H1 (cell line): ENCODE measurements at regions not wholly inside any gene's neighbourhood (a gene's known extent, or its start where the extent isn't known, plus 50 kb on each side); places are given as distances from the start of the nearest gene placed in this dataset.

Source experiments
- CTCF ChIA-PET: fragments of 300-600 bp; sonication (Branson Sonifier 250); formaldehyde crosslinking; loops from one replicate; lab custom pipeline; 2021; ENCODE audit not compliant: partially characterized antibody; lab: Charles Lee
- POLR2A ChIA-PET: fragments of 300-600 bp; sonication (Branson Sonifier 250); formaldehyde crosslinking; loops from one replicate; lab custom pipeline; 2021; ENCODE audit warnings: inconsistent platforms; ENCODE audit not compliant: partially characterized antibody; lab: Charles Lee
- DNase-seq, 2 experiments: peaks; one replicate each; pipeline versions ENCODE4 v3.0.0 to v3.0.0-alpha.2; 2010 to 2022; ENCODE audit warnings: low spot score in 2 of 2, low read depth in 1 of 2, mixed read lengths in 1 of 2
- FAIRE-seq: peaks from 2 replicates; lab custom pipeline; 2011; peaks lifted over from hg19 to GRCh38; lab: Jason Lieb, UNC
- H2AFZ ChIP-seq: 2 replicates; pipeline ENCODE4 v1.8.1; 2012; ENCODE audit warnings: low read length, inconsistent platforms
- H2AK5ac ChIP-seq: 2 replicates; pipeline ENCODE4 v1.6.1; 2013; ENCODE audit warnings: low read depth, low read length
- H2BK120ac ChIP-seq: replicated peaks from 2 replicates; pipeline ENCODE3; 2013; ENCODE audit warnings: low read depth, low read length, inconsistent platforms
- H2BK12ac ChIP-seq: 2 replicates; pipeline ENCODE4 v1.6.1; 2013; ENCODE audit warnings: low read depth, low read length
- H2BK15ac ChIP-seq: 2 replicates; pipeline ENCODE4 v1.6.1; 2013; ENCODE audit warnings: low read length
- H2BK20ac ChIP-seq: 2 replicates; pipeline ENCODE4 v1.6.1; 2013; ENCODE audit warnings: low read length
- H2BK5ac ChIP-seq: 2 replicates; pipeline ENCODE4 v1.6.1; 2013; ENCODE audit warnings: low read depth, low read length
- H3K14ac ChIP-seq: 2 replicates; pipeline ENCODE4 v1.6.1; 2013; ENCODE audit warnings: inconsistent platforms; ENCODE audit not compliant: insufficient read length
- H3K18ac ChIP-seq: 2 replicates; pipeline ENCODE4 v1.6.1; 2013; ENCODE audit warnings: low read length; ENCODE audit errors: extremely low read depth
- H3K23ac ChIP-seq: 2 replicates; pipeline ENCODE4 v1.6.1; 2013; ENCODE audit warnings: inconsistent platforms; ENCODE audit not compliant: insufficient read length
- H3K23me2 ChIP-seq: 2 replicates; pipeline ENCODE4 v1.6.1; 2013; ENCODE audit warnings: low read depth, low read length
- H3K27ac ChIP-seq: 2 replicates; pipeline ENCODE4 v1.6.1; 2011; ENCODE audit warnings: low read depth, low read length, inconsistent platforms
- H3K27me3 ChIP-seq, 4 experiments: replicated peaks in 1 of 4; 1 replicate in 1 of 4; 2 replicates in 3 of 4; pipeline versions ENCODE4 v1.6.1 to v1.8.1; 2011 to 2013; ENCODE audit warnings: low read length in 3 of 4, mild to moderate bottlenecking in 3 of 4, inconsistent platforms in 2 of 4, mixed read lengths in 2 of 4, moderate library complexity in 1 of 4; ENCODE audit not compliant: control insufficient read depth in 3 of 4, insufficient read depth in 3 of 4; ENCODE audit errors: extremely low read depth in 1 of 4
- H3K36me3 ChIP-seq, 4 experiments: 2 replicates each; pipeline versions ENCODE4 v1.6.1 to v1.8.1; 2011 to 2013; ENCODE audit warnings: mild to moderate bottlenecking in 4 of 4, low read length in 3 of 4, moderate library complexity in 2 of 4, control low read depth in 1 of 4, inconsistent platforms in 1 of 4; ENCODE audit not compliant: insufficient read depth in 4 of 4, control insufficient read depth in 2 of 4
- H3K4ac ChIP-seq: replicated peaks from 2 replicates; pipeline ENCODE3; 2013; ENCODE audit warnings: low read length, low read depth, mixed read lengths, inconsistent platforms; ENCODE audit not compliant: insufficient read length
- H3K4me1 ChIP-seq, 4 experiments: replicated peaks in 1 of 4; 1 replicate in 1 of 4; 2 replicates in 3 of 4; pipeline versions ENCODE4 v1.6.1 to v1.8.1; 2011 to 2013; ENCODE audit warnings: low read length in 3 of 4, inconsistent platforms in 2 of 4, mixed read lengths in 1 of 4; ENCODE audit not compliant: insufficient read depth in 4 of 4, control insufficient read depth in 3 of 4
- H3K4me2 ChIP-seq, 2 experiments: 2 replicates each; pipeline versions ENCODE4 v1.6.1 to v1.8.1; 2011 to 2013; ENCODE audit warnings: low read depth in 2 of 2, low read length in 2 of 2, control low read depth in 1 of 2, inconsistent platforms in 1 of 2, mild to moderate bottlenecking in 1 of 2; ENCODE audit not compliant: insufficient read depth in 1 of 2
- H3K4me3 ChIP-seq, 4 experiments: fragments of 200-600, 300-600 bp in 1 of 4; sonication (generic), shearing (Covaris generic), sonication (Bioruptor Twin) in 1 of 4; 2 replicates each; pipeline versions ENCODE4 v1.5.1 to v1.8.1; 2011 to 2016; ENCODE audit warnings: low read length in 4 of 4, low read depth in 3 of 4, control low read depth in 2 of 4, inconsistent platforms in 2 of 4, mild to moderate bottlenecking in 2 of 4, mixed read lengths in 1 of 4, moderate library complexity in 1 of 4; ENCODE audit not compliant: insufficient read depth in 2 of 4; ENCODE audit errors: extremely low read depth in 1 of 4
- H3K56ac ChIP-seq: replicated peaks from 2 replicates; pipeline ENCODE3; 2013; ENCODE audit warnings: low read depth, mild to moderate bottlenecking, mixed read lengths, low read length, inconsistent platforms; ENCODE audit not compliant: insufficient read length
- H3K79me1 ChIP-seq: 2 replicates; pipeline ENCODE4 v1.6.1; 2013; ENCODE audit warnings: low read depth, low read length, control low read depth
- H3K79me2 ChIP-seq, 2 experiments: 2 replicates each; pipeline versions ENCODE4 v1.6.1 to v1.8.1; 2012 to 2013; ENCODE audit warnings: low read length in 2 of 2, mild to moderate bottlenecking in 2 of 2, inconsistent platforms in 1 of 2; ENCODE audit not compliant: insufficient read depth in 2 of 2, control insufficient read depth in 1 of 2
- H3K9ac ChIP-seq, 4 experiments: replicated peaks in 1 of 4; 1 replicate in 1 of 4; 2 replicates in 3 of 4; pipeline versions ENCODE4 v1.6.1 to v1.8.1; 2011 to 2013; ENCODE audit warnings: low read depth in 3 of 4, low read length in 3 of 4, control low read depth in 2 of 4, mild to moderate bottlenecking in 2 of 4, moderate library complexity in 2 of 4, inconsistent platforms in 1 of 4; ENCODE audit errors: extremely low read depth in 1 of 4
- H3K9me3 ChIP-seq, 2 experiments: 2 replicates each; pipeline versions ENCODE4 v1.6.1 to v1.8.1; 2012 to 2013; ENCODE audit warnings: mild to moderate bottlenecking in 2 of 2, moderate library complexity in 2 of 2, control low read depth in 1 of 2, inconsistent platforms in 1 of 2, low read depth in 1 of 2, low read length in 1 of 2, mixed read lengths in 1 of 2; ENCODE audit not compliant: insufficient read depth in 2 of 2
- H4K20me1 ChIP-seq, 2 experiments: replicated peaks in 1 of 2; 2 replicates each; pipeline versions ENCODE3 to v1.8.1; 2011 to 2013; ENCODE audit warnings: inconsistent platforms in 2 of 2, low read length in 2 of 2, mild to moderate bottlenecking in 1 of 2; ENCODE audit not compliant: insufficient read depth in 2 of 2, control insufficient read depth in 1 of 2
- H4K5ac ChIP-seq: 2 replicates; pipeline ENCODE4 v1.6.1; 2013; ENCODE audit warnings: low read length, low read depth, mixed read lengths, inconsistent platforms; ENCODE audit not compliant: insufficient read length
- H4K8ac ChIP-seq: 2 replicates; pipeline ENCODE4 v1.8.0; 2013; ENCODE audit warnings: mild to moderate bottlenecking, moderate library complexity, low read length, inconsistent platforms; ENCODE audit not compliant: insufficient read depth; ENCODE audit errors: extremely low read depth
- H4K91ac ChIP-seq: replicated peaks from 2 replicates; pipeline ENCODE3; 2013; ENCODE audit warnings: low read length, mixed read lengths, inconsistent platforms; ENCODE audit not compliant: insufficient read length
- ASH2L ChIP-seq: fragments of 200-600, 300-600 bp; sonication (generic); IDR thresholded peaks from one replicate; pipeline ENCODE4 v1.7.1; 2017; ENCODE audit warnings: low read length
- CBX5 ChIP-seq: fragments of 300-800, 300-1000 bp; sonication (generic); IDR thresholded peaks from 2 replicates; pipeline ENCODE4 v1.7.1; 2016; ENCODE audit warnings: antibody characterized with exemption, low read length, low read depth
- CTCF ChIP-seq, 3 experiments: IDR thresholded peaks; 1 replicate in 2 of 3; 2 replicates in 1 of 3; pipeline versions ENCODE4 v1.5.1 to v1.6.1; 2011; ENCODE audit warnings: low read length in 3 of 3, mild to moderate bottlenecking in 3 of 3, inconsistent platforms in 2 of 3, low read depth in 1 of 3, moderate library complexity in 1 of 3; ENCODE audit not compliant: insufficient read depth in 1 of 3; ENCODE audit errors: control extremely low read depth in 1 of 3
- JUN ChIP-seq: IDR thresholded peaks from 2 replicates; pipeline ENCODE4 v1.6.1; 2011; ENCODE audit warnings: low read depth, mild to moderate bottlenecking, improper control_type of control experiment, low read length
- SP2 ChIP-seq: IDR thresholded peaks from 2 replicates; pipeline ENCODE4 v1.6.1; 2012; ENCODE audit warnings: mild to moderate bottlenecking, low read length, inconsistent platforms
- USF2 ChIP-seq: IDR thresholded peaks from 2 replicates; pipeline ENCODE4 v1.6.1; 2011; ENCODE audit warnings: low read length, improper control_type of control experiment
- whole genome bisulfite sequencing, 2 experiments: shearing (Covaris generic) in 1 of 2; methylation state at CpG; one replicate each; pipeline versions ENCODE4 v1.1.6 to v1.1.7; 2013 to 2015; ENCODE audit warnings: low lambda C conversion rate in 2 of 2, mixed read lengths in 2 of 2, inconsistent platforms in 1 of 2, low coverage in 1 of 2, missing lambda C conversion rate in 1 of 2; ENCODE audit not compliant: insufficient replicate concordance in 2 of 2, insufficient coverage in 1 of 2, insufficient read length in 1 of 2; ENCODE audit errors: extremely low coverage in 1 of 2, missing lambda C conversion rate in 1 of 2; 5-methylcytosine and 5-hydroxymethylcytosine counted together

- H4K20me1 ChIP-seq, result no peaks in the 10 kb centered on the region
- no peak overlapping the region for H3K9ac ChIP-seq
- H3K4me3 ChIP-seq, result no peak overlapping the region
- no peak for FAIRE-seq
- H4K91ac ChIP-seq, result no peak overlapping the region
- ChIA-PET POLR2A (no interaction called here), CTCF (no interaction called here)
- H2BK15ac ChIP-seq, result no peak overlapping the region
- no peak for DNase-seq
- H3K27ac ChIP-seq, result no peak overlapping the region
- 86% methylated on average over 4 of the region's 4 CpGs; no CpG with 5 or more reads in 1 of the 2 experiments for WGBS, 2 experiments
- no peak overlapping the region for H4K8ac ChIP-seq
- H2AK5ac ChIP-seq, result no peak overlapping the region
- H3K4me1 ChIP-seq, result no peaks in the 10 kb centered on the region
- no peak overlapping the region for H3K18ac ChIP-seq
- no peak overlapping the region for H2BK5ac ChIP-seq
- H3K4ac ChIP-seq, result no peak overlapping the region
- H3K9me3 ChIP-seq, result no peaks in the 10 kb centered on the region
- no peak overlapping the region for H4K5ac ChIP-seq
- no peak overlapping the region for H3K56ac ChIP-seq
- H3K79me2 ChIP-seq, result no peaks in the 10 kb centered on the region
- H3K23me2 ChIP-seq, result no peaks in the 10 kb centered on the region
- H2BK12ac ChIP-seq, result no peak overlapping the region
- no peak overlapping the region for H3K4me2 ChIP-seq
- H2BK20ac ChIP-seq, result no peak overlapping the region
- no peak overlapping the region for H2AFZ ChIP-seq
- TF ChIP-seq CTCF (IDR thresholded peaks at IDR 0.05; ENCODE audit: control extremely low read depth in 1 of 3, insufficient read depth in 1 of 3, low read depth in 1 of 3, low read length in 3 of 3), result no peak
- no peak for TF ChIP-seq SP2
- no peak for TF ChIP-seq CBX5
- TF ChIP-seq JUN, result no peak
- no peak for TF ChIP-seq USF2
- TF ChIP-seq ASH2L, result no peak
- no peak overlapping the region for H3K14ac ChIP-seq
- no peak overlapping the region for H2BK120ac ChIP-seq
- no peaks in the 10 kb centered on the region for H3K36me3 ChIP-seq
- no peaks in the 10 kb centered on the region for H3K27me3 ChIP-seq
- no peaks in the 10 kb centered on the region for H3K79me1 ChIP-seq
- no peak overlapping the region for H3K23ac ChIP-seq
Measured at GRCh38 chr9:86534572-86535258, 180.5 kb upstream of the TUT7 start.
